Caco-2 (cell line): ENCODE measurements at regions not wholly inside any gene's neighbourhood (a gene's known extent, or its start where the extent isn't known, plus 50 kb on each side); places are given as distances from the start of the nearest gene placed in this dataset.

ENCODE experiments used
- BruUV-seq: library from RNA; stranded (reverse); fragments of 400-500 nt; replicated peaks from 2 replicates; lab custom pipeline; 2021; lab: Mats Ljungman, UMichigan
- CTCF ChIA-PET: fragments of 300-600 bp; sonication (Branson Sonifier 250); formaldehyde crosslinking; loops from one replicate; lab custom pipeline; 2022; ENCODE audit warnings: antibody characterized with exemption; lab: Charles Lee
- POLR2A ChIA-PET: fragments of 300-600 bp; sonication (Branson Sonifier 250); formaldehyde crosslinking; loops from one replicate; lab custom pipeline; 2022; ENCODE audit warnings: antibody characterized with exemption; lab: Charles Lee
- DNase-seq, 2 experiments: peaks; one replicate each; pipeline versions ENCODE4 v3.0.0 to v3.0.0-alpha.2; 2020 to 2022
- H3K27me3 ChIP-seq: replicated peaks from 2 replicates; pipeline ENCODE4 v1.6.0; 2011; ENCODE audit warnings: low read length; ENCODE audit not compliant: control insufficient read depth, insufficient read depth
- H3K36me3 ChIP-seq: 2 replicates; pipeline ENCODE4 v1.5.1; 2011; ENCODE audit warnings: low read length; ENCODE audit not compliant: control insufficient read depth, insufficient read depth
- H3K4me1 ChIP-seq: fragments of 250-450 bp; sonication (Bioruptor Pico); 2 replicates; pipeline ENCODE4 v1.5.1; 2020; ENCODE audit warnings: mild to moderate bottlenecking
- H3K4me3 ChIP-seq: 2 replicates; pipeline ENCODE4 v1.5.1; 2011; ENCODE audit warnings: low read depth, mild to moderate bottlenecking, control low read depth, low read length
- H3K9me3 ChIP-seq: fragments of 250-450 bp; sonication (Bioruptor Pico); 2 replicates; pipeline ENCODE4 v1.5.1; 2020; ENCODE audit warnings: mild to moderate bottlenecking, moderate library complexity
- H3K27ac Mint-ChIP-seq: one replicate; pipeline ENCODE4 v1.8.0; 2022; ENCODE audit warnings: mixed read lengths; ENCODE audit not compliant: unreplicated experiment
- H3K27me3 Mint-ChIP-seq: one replicate; pipeline ENCODE4 v1.8.0; 2022; ENCODE audit warnings: mixed read lengths; ENCODE audit not compliant: insufficient read depth, unreplicated experiment
- H3K36me3 Mint-ChIP-seq: one replicate; pipeline ENCODE4 v1.8.0; 2022; ENCODE audit warnings: mild to moderate bottlenecking, mixed read lengths; ENCODE audit not compliant: insufficient read depth, unreplicated experiment
- H3K4me1 Mint-ChIP-seq: one replicate; pipeline ENCODE4 v1.8.0; 2022; ENCODE audit warnings: low read depth, mixed read lengths; ENCODE audit not compliant: unreplicated experiment
- H3K4me3 Mint-ChIP-seq: one replicate; pipeline ENCODE4 v1.8.0; 2022; ENCODE audit warnings: mild to moderate bottlenecking, moderate library complexity, mixed read lengths; ENCODE audit not compliant: unreplicated experiment
- H3K9me3 Mint-ChIP-seq: one replicate; pipeline ENCODE4 v1.8.0; 2022; ENCODE audit warnings: mixed read lengths; ENCODE audit not compliant: unreplicated experiment
- intact Hi-C: fragments of 100-400 bp; cut with micrococcal nuclease; formaldehyde crosslinking; loops from one replicate; pipeline ENCODE4 v1.10.0; 2022; ENCODE audit not compliant: unreplicated experiment
- TF ChIP-seq, protein P1 (sequence below), 2 experiments: fragments of 200-600 bp in 1 of 2; IDR thresholded peaks; 1 replicate in 1 of 2; 2 replicates in 1 of 2; pipeline versions ENCODE4 v1.5.1 to v1.8.0; 2011 to 2022; ENCODE audit warnings: antibody characterized with exemption in 1 of 2, control low read depth in 1 of 2, inconsistent platforms in 1 of 2, low read depth in 1 of 2, low read length in 1 of 2, mild to moderate bottlenecking in 1 of 2, moderate library complexity in 1 of 2; ENCODE audit not compliant: insufficient read depth in 1 of 2, severe bottlenecking in 1 of 2, unreplicated experiment in 1 of 2

DNA sequence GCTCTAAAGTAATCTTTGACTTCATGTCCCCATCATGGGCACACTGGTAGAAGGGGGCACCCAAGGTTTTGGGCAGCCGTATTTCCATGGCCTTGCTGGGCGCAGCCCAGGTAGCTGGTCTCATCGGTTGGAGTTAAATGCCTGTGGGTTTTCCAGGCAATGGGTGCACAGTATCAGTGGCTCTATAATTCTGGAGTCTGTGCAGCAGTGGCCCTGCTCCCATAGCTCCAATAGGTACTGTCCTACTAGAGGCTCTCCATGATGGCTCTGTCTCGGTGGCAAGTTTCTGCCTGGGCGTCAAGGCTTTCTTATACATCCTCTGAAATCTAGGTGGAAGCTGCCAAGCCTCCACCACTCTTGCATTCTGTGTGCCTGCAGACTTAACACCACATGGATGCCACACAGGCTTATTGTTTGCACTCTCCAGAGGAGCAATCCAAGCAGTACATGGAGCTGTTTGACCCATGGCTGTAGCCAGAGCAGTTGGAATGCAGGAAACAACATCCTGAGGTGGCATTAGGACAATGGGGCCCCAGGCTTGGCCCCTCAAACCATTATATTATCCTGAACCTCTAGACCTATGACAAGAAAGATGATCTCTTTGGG lies 60.5 kb upstream of the UGT8 start:
- Mint-ChIP-seq H3K9me3 (no peaks in the 10 kb centered on the region), H3K4me1 (no peaks in the 10 kb centered on the region), H3K4me3 (no peak overlapping the region), H3K36me3 (no peaks in the 10 kb centered on the region), H3K27ac (no peak overlapping the region), H3K27me3 (no peaks in the 10 kb centered on the region)
- Histone ChIP-seq H3K4me3 (no peak overlapping the region), H3K36me3 (no peaks in the 10 kb centered on the region), H3K27me3 (no peaks in the 10 kb centered on the region), H3K4me1 (no peaks in the 10 kb centered on the region), H3K9me3 (no peaks in the 10 kb centered on the region)
- no TSS peak for BruUV-seq
- ChIA-PET POLR2A (no interaction called here), CTCF (no interaction called here)
- intact Hi-C loops, result no loop called here
- no peak for DNase-seq
- TF ChIP-seq, protein P1, sequence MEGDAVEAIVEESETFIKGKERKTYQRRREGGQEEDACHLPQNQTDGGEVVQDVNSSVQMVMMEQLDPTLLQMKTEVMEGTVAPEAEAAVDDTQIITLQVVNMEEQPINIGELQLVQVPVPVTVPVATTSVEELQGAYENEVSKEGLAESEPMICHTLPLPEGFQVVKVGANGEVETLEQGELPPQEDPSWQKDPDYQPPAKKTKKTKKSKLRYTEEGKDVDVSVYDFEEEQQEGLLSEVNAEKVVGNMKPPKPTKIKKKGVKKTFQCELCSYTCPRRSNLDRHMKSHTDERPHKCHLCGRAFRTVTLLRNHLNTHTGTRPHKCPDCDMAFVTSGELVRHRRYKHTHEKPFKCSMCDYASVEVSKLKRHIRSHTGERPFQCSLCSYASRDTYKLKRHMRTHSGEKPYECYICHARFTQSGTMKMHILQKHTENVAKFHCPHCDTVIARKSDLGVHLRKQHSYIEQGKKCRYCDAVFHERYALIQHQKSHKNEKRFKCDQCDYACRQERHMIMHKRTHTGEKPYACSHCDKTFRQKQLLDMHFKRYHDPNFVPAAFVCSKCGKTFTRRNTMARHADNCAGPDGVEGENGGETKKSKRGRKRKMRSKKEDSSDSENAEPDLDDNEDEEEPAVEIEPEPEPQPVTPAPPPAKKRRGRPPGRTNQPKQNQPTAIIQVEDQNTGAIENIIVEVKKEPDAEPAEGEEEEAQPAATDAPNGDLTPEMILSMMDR (IDR thresholded peaks at IDR 0.05; ENCODE audit: insufficient read depth in 1 of 2, low read depth in 1 of 2, low read length in 1 of 2, severe bottlenecking in 1 of 2, unreplicated experiment in 1 of 2), result no peak

DNA sequence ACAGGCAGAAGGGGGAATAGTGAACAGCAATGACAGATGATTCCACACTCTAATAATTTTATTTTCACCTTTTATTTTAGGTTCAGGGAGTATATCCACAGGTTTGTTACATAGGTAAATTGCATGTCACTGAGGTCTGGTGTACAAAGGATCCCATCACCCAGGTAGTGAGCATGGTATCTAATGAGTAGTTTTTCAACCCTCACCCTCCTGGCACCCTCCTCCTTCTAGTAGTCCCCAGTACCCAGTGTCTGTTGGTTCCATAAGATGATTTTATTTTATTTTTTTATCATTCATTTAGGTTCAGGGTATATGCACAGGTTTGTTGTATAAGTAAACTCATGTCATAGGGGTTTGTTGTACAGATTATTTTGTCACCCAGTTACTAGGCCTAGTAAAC lies 58.6 kb upstream of the UGT8 start:
- no peak overlapping the region for H3K4me3 Mint-ChIP-seq
- no peaks in the 10 kb centered on the region for H3K4me1 ChIP-seq
- H3K36me3 Mint-ChIP-seq, result no peaks in the 10 kb centered on the region
- no peaks in the 10 kb centered on the region for H3K9me3 ChIP-seq
- DNase-seq, result no peak
- intact Hi-C loops, result no loop called here
- H3K27ac Mint-ChIP-seq, result no peak overlapping the region
- CTCF ChIA-PET, result no interaction called here
- POLR2A ChIA-PET, result no interaction called here
- H3K36me3 ChIP-seq, result no peaks in the 10 kb centered on the region
- BruUV-seq, result no TSS peak
- H3K4me3 ChIP-seq, result no peak overlapping the region
- H3K27me3 ChIP-seq, result no peaks in the 10 kb centered on the region
- H3K4me1 Mint-ChIP-seq, result no peaks in the 10 kb centered on the region
- peaks cover 1% of the 10 kb centered on the region for H3K9me3 Mint-ChIP-seq
- no peaks in the 10 kb centered on the region for H3K27me3 Mint-ChIP-seq
- TF ChIP-seq, protein P1 (IDR thresholded peaks at IDR 0.05; ENCODE audit: insufficient read depth in 1 of 2, low read depth in 1 of 2, low read length in 1 of 2, severe bottlenecking in 1 of 2, unreplicated experiment in 1 of 2), result no peak

GRCh38 chr4:114547340-114548134 lies 51.1 kb upstream of the UGT8 start:
- Histone ChIP-seq H3K4me1 (no peaks in the 10 kb centered on the region; the same call in 1 of the 2 replicates), H3K36me3 (no peaks in the 10 kb centered on the region), H3K9me3 (no peaks in the 10 kb centered on the region), H3K4me3 (no peak overlapping the region), H3K27me3 (no peaks in the 10 kb centered on the region)
- TF ChIP-seq, protein P1 (IDR thresholded peaks at IDR 0.05; ENCODE audit: insufficient read depth in 1 of 2, low read depth in 1 of 2, low read length in 1 of 2, severe bottlenecking in 1 of 2, unreplicated experiment in 1 of 2), result no peak
- ChIA-PET POLR2A (no interaction called here), CTCF (no interaction called here)
- H3K27ac Mint-ChIP-seq, result no peak overlapping the region
- H3K4me3 Mint-ChIP-seq, result no peak overlapping the region
- no TSS peak for BruUV-seq
- intact Hi-C loops, result no loop called here
- no peak for DNase-seq
- H3K9me3 Mint-ChIP-seq, result peaks cover 37% of the 10 kb centered on the region
- no peaks in the 10 kb centered on the region for H3K36me3 Mint-ChIP-seq
- peaks cover 10% of the 10 kb centered on the region for H3K4me1 Mint-ChIP-seq
- H3K27me3 Mint-ChIP-seq, result no peaks in the 10 kb centered on the region
